ENCODE measurements at regions not wholly inside any gene's neighbourhood (a gene's known extent, or its start where the extent isn't known, plus 50 kb on each side); places are given as distances from the start of the nearest gene placed in this dataset.
"Not testable (repeated sequence)": the region's sequence is repeated elsewhere in the genome, so short reads cannot be mapped to it uniquely, and the experiment has no call there.

GRCh38 chr4:118502967-118503366, 150.2 kb upstream of the PRSS12 start:
- DNase-seq (ENCODE audit: low spot score): not testable (repeated sequence)

- not testable (repeated sequence) for DNase-seq (ENCODE audit: low spot score)
Measured at GRCh38 chr4:118504927-118505326, 152.1 kb upstream of the PRSS12 start.

GRCh38 chr4:118505491-118505890, 152.7 kb upstream of the PRSS12 start:
- DNase-seq (ENCODE audit: low spot score): not testable (repeated sequence)

- not testable (repeated sequence) for DNase-seq (ENCODE audit: low spot score)
Measured at GRCh38 chr4:118512870-118513269, 160.1 kb upstream of the PRSS12 start.

- DNase-seq (ENCODE audit: low spot score): not testable (repeated sequence)
Measured at GRCh38 chr4:118514332-118514731, 161.5 kb upstream of the PRSS12 start.

- DNase-seq (ENCODE audit: low spot score): not testable (repeated sequence)
Measured at GRCh38 chr4:118516107-118516506, 163.3 kb upstream of the PRSS12 start.

- DNase-seq (ENCODE audit: low spot score): not testable (repeated sequence)
Measured at GRCh38 chr4:118530107-118530506, 155.1 kb upstream of the METTL14 start.

- DNase-seq (ENCODE audit: low spot score): not testable (repeated sequence)
Measured at GRCh38 chr4:118531947-118532346, 153.2 kb upstream of the METTL14 start.

GRCh38 chr4:118535788-118536187, 149.4 kb upstream of the METTL14 start:
- not testable (repeated sequence) for DNase-seq (ENCODE audit: low spot score)

- DNase-seq (ENCODE audit: low spot score): not testable (repeated sequence)
Measured at GRCh38 chr4:118539412-118540077, 145.6 kb upstream of the METTL14 start.

GRCh38 chr4:118556576-118556975, 128.6 kb upstream of the METTL14 start:
- DNase-seq (ENCODE audit: low spot score): not testable (repeated sequence)

GRCh38 chr4:118557298-118557851, 127.8 kb upstream of the METTL14 start:
- no peak for DNase-seq (ENCODE audit: low spot score)

- DNase-seq (ENCODE audit: low spot score): not testable (repeated sequence)
Measured at GRCh38 chr4:118558188-118558587, 127.0 kb upstream of the METTL14 start.

- not testable (repeated sequence) for DNase-seq (ENCODE audit: low spot score)
Measured at GRCh38 chr4:118561559-118561958, 123.6 kb upstream of the METTL14 start.

- DNase-seq (ENCODE audit: low spot score): not testable (repeated sequence)
Measured at GRCh38 chr4:118566003-118566513, 119.1 kb upstream of the METTL14 start.

- DNase-seq (ENCODE audit: low spot score): not testable (repeated sequence)
Measured at GRCh38 chr4:118572991-118573390, 112.2 kb upstream of the METTL14 start.

- DNase-seq (ENCODE audit: low spot score): not testable (repeated sequence)
Measured at GRCh38 chr4:118574251-118574913, 110.8 kb upstream of the METTL14 start.

GRCh38 chr4:118575057-118575456, 110.1 kb upstream of the METTL14 start:
- not testable (repeated sequence) for DNase-seq (ENCODE audit: low spot score)

- DNase-seq (ENCODE audit: low spot score): not testable (repeated sequence)
Measured at GRCh38 chr4:118575726-118576125, 109.5 kb upstream of the METTL14 start.

GRCh38 chr4:118576709-118577219, 108.4 kb upstream of the METTL14 start:
- DNase-seq (ENCODE audit: low spot score): not testable (repeated sequence)

GRCh38 chr4:118585015-118585414, 100.2 kb upstream of the METTL14 start:
- DNase-seq (ENCODE audit: low spot score): no peak

GRCh38 chr4:118586357-118586790, 98.8 kb upstream of the METTL14 start:
- DNase-seq (ENCODE audit: low spot score): no peak

Measured in ecto neural progenitor cell (in vitro differentiated cells).